ENCODE measurements at regions not wholly inside any gene's neighbourhood (a gene's known extent, or its start where the extent isn't known, plus 50 kb on each side); places are given as distances from the start of the nearest gene placed in this dataset.
"Not testable (repeated sequence)": the region's sequence is repeated elsewhere in the genome, so short reads cannot be mapped to it uniquely, and the experiment has no call there.

DNA sequence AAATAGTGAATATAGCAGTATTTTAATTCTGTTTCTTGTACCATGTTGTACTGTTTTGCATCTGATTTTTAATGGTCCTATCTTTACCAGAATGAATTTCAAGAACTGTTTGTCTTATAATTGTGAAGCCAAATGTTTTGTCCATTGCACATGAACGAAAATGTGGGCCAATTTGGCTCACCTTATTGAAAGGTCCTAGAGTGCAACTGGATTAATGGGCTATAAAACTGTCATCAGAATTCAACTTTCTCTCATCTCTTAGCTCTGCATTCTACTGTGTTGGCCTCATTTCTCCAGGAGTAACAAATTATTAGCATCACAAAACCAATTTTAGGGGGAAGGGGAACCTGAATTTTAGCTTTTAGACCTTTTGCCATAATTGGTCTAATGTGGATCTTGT is 179.4 kb upstream of the NUDT12 start:
- no peak for DNase-seq

GRCh38 chr5:103736343-103736742 is 173.8 kb upstream of the NUDT12 start:
- not testable (repeated sequence) for DNase-seq

GRCh38 chr5:103724271-103724670 is 161.7 kb upstream of the NUDT12 start:
- no peak for DNase-seq

GRCh38 chr5:103721183-103721582 is 158.6 kb upstream of the NUDT12 start:
- no peak for DNase-seq

DNA sequence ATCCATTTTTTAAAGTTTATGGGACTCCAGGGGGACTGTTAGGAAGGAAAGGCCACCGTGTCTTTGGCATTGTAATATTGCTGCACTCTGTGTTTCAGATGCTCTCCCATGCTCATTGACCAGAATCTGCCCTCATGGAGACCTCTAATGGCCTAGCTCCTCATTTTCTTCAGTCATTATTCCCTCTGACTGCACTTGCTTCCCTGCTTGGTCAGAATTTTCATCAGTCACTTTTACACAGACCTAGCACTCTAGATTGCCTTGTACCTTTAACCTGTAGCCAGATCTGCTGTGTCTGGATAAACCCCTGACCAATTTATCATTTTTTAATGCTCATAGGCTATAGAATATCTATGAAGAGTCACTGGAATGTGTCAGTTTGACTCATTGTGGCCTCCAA is 155.5 kb upstream of the NUDT12 start:
- no peak for DNase-seq

- DNase-seq: no peak
Measured at GRCh38 chr5:103708601-103709000, 146.0 kb upstream of the NUDT12 start.

DNA sequence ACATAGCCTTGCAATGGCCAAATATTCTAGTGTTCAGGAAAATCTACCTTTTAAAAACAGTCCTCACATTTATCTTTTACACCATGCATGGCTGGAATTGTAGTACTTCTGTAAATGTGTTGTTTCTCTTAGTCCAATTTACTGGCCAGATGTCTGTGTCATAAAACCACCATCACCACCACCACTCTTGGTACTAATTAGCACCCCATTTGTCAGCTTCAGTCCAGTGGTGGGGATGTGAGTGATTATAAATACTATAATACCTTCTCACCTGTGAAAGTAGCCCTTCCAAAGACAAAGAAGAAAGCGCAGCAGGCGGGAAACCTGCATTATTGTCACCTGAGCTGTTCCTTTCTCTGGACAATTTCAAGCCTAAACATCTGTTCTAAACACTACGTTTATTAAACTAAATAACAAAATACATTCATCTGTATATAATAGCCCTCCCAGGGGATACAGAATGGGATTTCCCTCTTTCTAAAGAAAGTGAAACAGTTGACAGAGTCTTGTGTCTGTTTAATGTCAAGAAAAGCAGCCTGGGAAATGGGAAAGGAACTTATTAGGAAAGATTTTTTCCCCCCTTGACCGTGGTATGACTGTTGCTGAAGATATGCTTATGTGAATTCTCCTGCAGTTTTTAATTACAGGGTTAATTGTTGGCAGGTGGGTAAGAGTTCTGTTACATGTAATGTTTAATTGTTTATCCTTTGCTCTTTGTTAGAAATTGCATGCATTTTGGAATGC is 144.5 kb upstream of the NUDT12 start:
- DNase-seq: no peak

DNA sequence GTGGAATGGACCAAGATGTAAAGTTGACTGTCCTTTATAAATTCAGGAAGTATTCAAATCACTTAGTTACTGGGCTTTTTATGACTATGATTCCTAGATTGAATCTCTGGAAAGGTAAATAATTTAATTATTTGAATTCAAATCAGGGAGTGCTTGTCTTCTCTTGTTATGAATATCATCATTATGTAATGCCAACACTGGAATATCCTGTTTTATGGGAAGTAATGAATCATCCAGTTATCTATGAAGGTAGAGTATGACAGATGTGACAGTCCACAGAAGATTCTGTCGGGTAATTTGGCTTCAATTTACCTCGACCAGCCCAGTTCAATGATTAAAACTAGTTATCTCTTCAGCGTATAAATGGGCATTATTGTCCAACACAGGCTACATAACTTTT is 141.0 kb upstream of the NUDT12 start:
- DNase-seq: no peak

GRCh38 chr5:103693517-103693916 is 130.9 kb upstream of the NUDT12 start:
- DNase-seq: no peak

DNA sequence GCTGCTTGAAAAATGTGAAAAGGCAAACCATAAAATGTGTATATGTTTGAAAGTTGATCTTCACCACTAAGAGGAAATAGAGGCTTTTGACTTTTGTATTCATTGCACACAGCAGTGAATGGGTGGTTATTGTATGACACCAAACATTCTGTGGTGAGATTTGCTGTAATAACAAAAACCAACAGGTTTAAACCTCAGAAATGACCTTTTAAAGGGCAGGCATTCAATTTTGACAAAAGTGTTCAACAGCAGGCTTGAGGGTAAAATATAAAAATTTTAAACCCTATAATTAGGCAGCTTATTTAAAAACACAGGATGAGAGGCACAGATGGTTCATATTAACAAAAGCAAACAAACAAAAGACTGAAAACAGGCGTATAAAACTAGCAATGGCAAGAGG is 128.1 kb upstream of the NUDT12 start:
- no peak for DNase-seq

GRCh38 chr5:103679873-103680272 is 117.3 kb upstream of the NUDT12 start:
- no peak for DNase-seq

DNA sequence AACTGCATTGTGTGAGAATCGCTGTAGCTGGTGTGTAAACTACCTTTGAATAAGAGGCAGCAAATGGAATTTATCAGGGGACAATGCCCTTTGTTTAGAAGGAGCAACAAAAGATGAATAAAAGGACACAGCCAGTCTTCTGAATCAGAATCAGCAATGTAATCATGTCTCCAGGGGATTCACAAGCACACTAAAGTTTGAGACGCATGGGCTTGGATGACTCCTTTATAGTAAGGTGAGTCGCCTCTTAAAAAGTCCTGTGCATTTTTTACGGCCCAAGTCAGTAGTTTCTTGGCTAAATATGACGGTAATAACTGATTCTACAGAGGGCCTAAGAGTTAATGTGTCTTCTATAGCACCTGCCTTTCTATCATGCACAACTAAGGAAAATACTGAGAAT is 113.6 kb upstream of the NUDT12 start:
- not testable (repeated sequence) for DNase-seq

GRCh38 chr5:103674739-103675138 is 112.2 kb upstream of the NUDT12 start:
- DNase-seq: no peak

DNA sequence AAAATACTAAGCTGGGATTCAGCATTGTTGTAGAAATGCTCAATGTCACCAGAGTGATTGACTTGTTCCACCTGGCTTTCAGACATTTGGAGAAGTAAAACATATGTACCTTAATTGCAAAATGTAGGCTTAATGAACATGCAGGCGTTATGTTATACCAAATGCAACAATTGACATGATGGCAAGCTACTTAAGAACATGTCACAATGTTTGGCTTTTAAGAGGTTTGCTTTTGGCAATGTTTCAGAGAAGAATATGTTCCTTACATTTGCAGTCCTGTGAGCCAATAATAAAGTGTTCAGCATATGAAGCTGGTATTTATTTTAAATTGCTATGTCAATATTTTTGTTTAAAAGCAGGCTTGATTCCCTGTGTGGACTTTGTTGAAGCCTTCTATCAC is 111.7 kb upstream of the NUDT12 start:
- DNase-seq: no peak

DNA sequence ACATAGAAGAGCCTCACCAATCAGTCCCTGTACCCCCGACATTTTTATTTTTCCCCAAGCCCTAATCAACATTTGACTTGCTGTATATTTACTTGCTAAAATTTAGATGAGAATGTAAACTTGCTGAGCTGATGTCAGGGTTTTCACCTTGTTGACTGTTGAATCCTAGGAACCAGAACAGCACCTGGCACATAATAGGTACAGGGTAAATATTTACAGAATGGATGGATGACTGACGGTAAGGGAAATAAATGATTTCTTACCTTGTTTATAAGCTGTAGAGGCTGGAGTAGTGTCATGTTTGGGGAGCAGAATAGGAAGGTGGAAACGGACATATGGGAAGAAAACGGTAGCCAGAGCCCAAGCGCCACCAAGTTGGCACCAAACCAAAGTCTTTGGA is 107.0 kb upstream of the NUDT12 start:
- DNase-seq: no peak

DNA sequence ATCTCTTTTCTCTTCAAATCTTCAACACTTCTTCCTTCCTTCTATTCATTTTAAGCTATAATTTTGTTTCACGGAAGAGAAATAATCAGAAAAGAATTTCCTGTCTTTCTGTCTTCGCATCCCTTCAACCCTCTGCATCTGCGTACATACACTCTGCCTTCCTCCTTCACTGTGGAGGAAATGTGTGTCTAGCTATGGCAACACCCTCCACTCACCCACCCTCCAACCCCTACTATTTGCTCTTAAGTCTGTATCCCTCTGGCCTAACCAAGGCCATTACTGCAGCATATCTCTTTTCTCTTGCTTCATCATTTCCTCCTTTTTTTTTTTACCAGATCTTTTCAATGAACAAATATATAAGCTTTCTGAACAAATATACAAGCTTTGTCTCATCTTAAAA is 105.7 kb upstream of the NUDT12 start:
- no peak for DNase-seq

- no peak for DNase-seq
Measured at GRCh38 chr5:103667068-103667467, 104.5 kb upstream of the NUDT12 start.

- no peak for DNase-seq
Measured at GRCh38 chr5:103657301-103657700, 94.7 kb upstream of the NUDT12 start.

- DNase-seq: no peak
Measured at GRCh38 chr5:103648086-103648485, 85.5 kb upstream of the NUDT12 start.

DNA sequence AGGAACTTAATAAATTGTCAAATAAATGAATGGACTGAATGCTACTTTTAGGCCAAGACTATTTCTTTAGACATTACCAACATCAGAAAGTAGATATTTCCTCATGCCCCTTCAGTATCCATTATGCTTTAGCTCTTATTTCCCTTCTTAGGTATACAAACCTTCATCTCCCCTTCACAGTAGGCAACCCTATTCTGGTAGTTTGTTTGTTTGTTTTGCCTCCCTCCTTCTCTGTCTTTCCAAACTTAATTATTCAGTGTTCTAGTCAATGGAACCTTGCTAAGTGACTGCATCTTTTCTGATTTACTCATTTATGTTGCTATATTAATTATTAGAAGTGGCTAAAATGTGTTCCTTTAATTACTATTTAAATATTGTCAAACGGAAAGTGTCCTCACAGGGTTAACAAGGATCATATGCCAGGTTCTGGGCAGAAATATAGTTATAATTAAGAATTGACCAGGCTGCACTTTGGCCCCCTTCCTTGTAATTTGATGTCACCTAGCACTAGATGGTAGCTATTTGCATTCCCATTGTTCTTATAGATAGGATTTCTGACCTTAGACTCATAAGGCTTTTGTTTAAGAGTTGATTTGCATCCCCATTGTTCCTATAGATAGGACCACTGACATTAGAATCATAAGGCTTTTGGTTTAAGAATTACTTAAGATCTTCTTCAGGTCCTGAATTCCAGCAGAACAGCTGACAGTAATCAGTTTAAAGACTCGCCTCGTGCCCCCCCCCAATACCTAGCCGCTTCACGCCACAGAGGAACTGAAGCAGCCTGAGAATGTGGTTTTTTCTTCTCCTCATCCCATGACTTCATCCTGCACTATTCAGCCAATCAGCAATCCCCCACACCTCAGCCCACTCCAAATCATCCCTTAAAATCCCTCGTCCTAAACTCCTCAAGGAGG is 84.4 kb upstream of the NUDT12 start:
- no peak for DNase-seq

DNA sequence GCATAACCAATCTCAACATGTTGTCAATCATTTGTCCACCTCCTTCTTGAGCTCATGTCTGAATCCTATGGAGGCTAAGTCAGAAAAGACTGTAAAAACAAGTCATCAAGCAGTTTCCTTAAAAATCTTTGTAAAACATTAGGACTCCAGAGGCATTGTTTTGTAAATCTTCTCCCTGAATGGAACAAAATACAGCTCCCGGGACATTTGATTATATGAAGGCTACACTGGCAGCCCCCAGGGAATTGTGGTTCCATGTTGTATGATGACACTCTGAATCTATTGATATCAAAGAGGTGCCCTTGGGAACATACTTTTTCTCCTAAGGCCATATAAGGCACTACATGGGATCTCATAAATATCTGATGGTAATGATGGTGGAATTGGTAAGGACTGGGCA is 83.2 kb upstream of the NUDT12 start:
- no peak for DNase-seq

GRCh38 chr5:103638979-103639378 is 76.4 kb upstream of the NUDT12 start:
- DNase-seq: no peak

- DNase-seq: no peak
Measured at GRCh38 chr5:103624675-103625074, 62.1 kb upstream of the NUDT12 start.

GRCh38 chr5:103624035-103624480 is 61.5 kb upstream of the NUDT12 start:
- DNase-seq: no peak

Data from hippocampal formation (tissue), 2 donors.